Activated CD4-positive, alpha-beta T cell treated with anti-CD3 and anti-CD28 coated beads, Interleukin-2, amount 10 ng/mL, durations not matched to agents 24 days and 14 days (primary cell): ENCODE measurements at regions not wholly inside any gene's neighbourhood (a gene's known extent, or its start where the extent isn't known, plus 50 kb on each side); places are given as distances from the start of the nearest gene placed in this dataset.
A peak's percentile ranks its signal among the peaks of the same experiment; 100 is the strongest.

Source experiments
- DNase-seq: peaks from one replicate; pipeline ENCODE4 v3.0.0; 2022
- H3K27ac Mint-ChIP-seq: one replicate; pipeline ENCODE4 v1.8.0; 2022; ENCODE audit warnings: mild to moderate bottlenecking, mixed read lengths
- H3K27me3 Mint-ChIP-seq: one replicate; pipeline ENCODE4 v1.8.0; 2022; ENCODE audit warnings: mixed read lengths
- H3K36me3 Mint-ChIP-seq: one replicate; pipeline ENCODE4 v1.8.0; 2022; ENCODE audit warnings: low read depth, mild to moderate bottlenecking, mixed read lengths
- H3K4me1 Mint-ChIP-seq: one replicate; pipeline ENCODE4 v1.8.0; 2021; ENCODE audit warnings: mixed read lengths
- H3K4me3 Mint-ChIP-seq: one replicate; pipeline ENCODE4 v1.8.0; 2022; ENCODE audit warnings: mild to moderate bottlenecking, moderate library complexity, mixed read lengths
- H3K9me3 Mint-ChIP-seq: one replicate; pipeline ENCODE4 v1.8.0; 2021; ENCODE audit warnings: mixed read lengths
- intact Hi-C: fragments of 100-400 bp; cut with micrococcal nuclease; formaldehyde crosslinking; loops from one replicate; pipeline ENCODE4 v1.15.1; 2023

DNA sequence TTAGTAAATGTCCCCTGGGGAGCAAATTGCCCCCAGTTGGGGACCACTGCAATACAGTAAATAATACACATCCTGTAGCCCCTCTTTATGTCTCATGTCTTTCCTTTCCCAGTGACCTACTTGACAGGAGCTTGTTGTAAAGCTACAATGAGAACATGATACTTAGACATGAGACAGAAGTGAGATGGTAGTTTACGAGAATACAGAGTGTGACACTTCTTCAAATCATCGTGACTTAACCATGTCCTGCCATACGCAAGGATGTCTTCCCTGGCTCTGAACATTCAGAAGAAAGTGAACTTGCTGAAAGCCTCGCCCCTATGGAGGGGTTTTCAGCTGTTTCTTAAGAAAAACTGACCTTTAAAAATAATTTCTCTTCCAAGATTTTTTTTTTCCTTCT, 101.0 kb upstream of the SPACA1 start:
- no peak overlapping the region for H3K27ac Mint-ChIP-seq
- H3K27me3 Mint-ChIP-seq: peaks cover 14% of the 10 kb centered on the region
- DNase-seq: no peak
- H3K4me3 Mint-ChIP-seq: no peak overlapping the region
- no peaks in the 10 kb centered on the region for H3K4me1 Mint-ChIP-seq
- H3K36me3 Mint-ChIP-seq: no peaks in the 10 kb centered on the region
- H3K9me3 Mint-ChIP-seq: no peaks in the 10 kb centered on the region
- intact Hi-C loops: no loop called here

GRCh38 chr6:87945966-87946365, 101.7 kb upstream of the SPACA1 start:
- intact Hi-C loops: no loop called here
- Mint-ChIP-seq H3K4me1 (no peaks in the 10 kb centered on the region), H3K9me3 (no peaks in the 10 kb centered on the region), H3K36me3 (no peaks in the 10 kb centered on the region), H3K4me3 (no peak overlapping the region), H3K27ac (no peak overlapping the region), H3K27me3 (peaks cover 22% of the 10 kb centered on the region)
- no peak for DNase-seq

DNA sequence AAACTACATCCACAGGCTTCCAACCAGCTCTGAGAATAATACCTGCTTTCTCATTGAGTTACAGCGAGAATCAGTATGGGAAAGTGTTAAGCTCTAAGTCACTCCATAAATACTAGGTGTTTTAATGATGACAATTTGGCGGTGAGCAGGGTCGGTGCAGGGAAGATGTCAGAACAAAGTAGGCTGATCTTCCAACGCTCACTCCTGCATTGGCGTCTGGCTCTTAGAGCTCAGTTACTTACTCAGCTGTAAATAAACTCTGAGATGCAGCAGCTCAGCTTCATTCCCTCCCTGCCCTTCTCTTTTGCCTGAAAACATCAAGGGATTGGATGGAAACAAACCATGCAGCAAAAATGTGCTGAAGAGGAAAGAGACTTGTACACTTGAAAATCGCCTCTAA, 102.5 kb upstream of the SPACA1 start:
- Mint-ChIP-seq H3K4me3 (no peak overlapping the region), H3K36me3 (no peaks in the 10 kb centered on the region), H3K4me1 (no peaks in the 10 kb centered on the region), H3K9me3 (no peaks in the 10 kb centered on the region), H3K27ac (no peak overlapping the region), H3K27me3 (peaks cover 23% of the 10 kb centered on the region)
- intact Hi-C loops: no loop called here
- DNase-seq: no peak

DNA sequence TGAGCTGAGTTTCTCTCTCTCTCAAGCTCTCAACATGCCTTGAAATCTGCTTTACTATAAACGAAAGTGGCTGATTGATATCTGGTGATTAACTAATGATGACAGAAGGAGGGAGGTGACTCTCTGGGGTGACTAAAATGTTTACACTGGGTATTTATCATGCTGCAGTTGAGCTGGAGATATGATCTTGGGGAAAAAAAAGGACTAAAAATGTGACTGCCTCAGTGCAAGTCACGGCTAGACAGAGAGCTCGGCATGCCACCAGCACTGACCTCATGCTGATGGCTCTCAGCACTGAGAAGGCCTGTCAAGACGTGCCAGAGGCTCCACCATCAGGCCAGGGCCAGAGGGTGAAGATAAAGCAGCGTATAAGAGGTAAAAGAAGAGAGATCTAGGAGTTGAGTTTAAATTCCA, 103.1 kb upstream of the SPACA1 start:
- H3K4me3 Mint-ChIP-seq: no peak overlapping the region
- H3K36me3 Mint-ChIP-seq: no peaks in the 10 kb centered on the region
- no peak overlapping the region for H3K27ac Mint-ChIP-seq
- no peak for DNase-seq
- peaks cover 24% of the 10 kb centered on the region for H3K27me3 Mint-ChIP-seq
- H3K4me1 Mint-ChIP-seq: no peaks in the 10 kb centered on the region
- no peaks in the 10 kb centered on the region for H3K9me3 Mint-ChIP-seq
- intact Hi-C loops: no loop called here

- DNase-seq: no peak
- no peaks in the 10 kb centered on the region for H3K36me3 Mint-ChIP-seq
- H3K27ac Mint-ChIP-seq: no peak overlapping the region
- no peak overlapping the region for H3K4me3 Mint-ChIP-seq
- H3K4me1 Mint-ChIP-seq: no peaks in the 10 kb centered on the region
- no peaks in the 10 kb centered on the region for H3K9me3 Mint-ChIP-seq
- intact Hi-C loops: no loop called here
- peaks cover 27% of the 10 kb centered on the region for H3K27me3 Mint-ChIP-seq
Observed at GRCh38 chr6:87943191-87943590, 104.5 kb upstream of the SPACA1 start.

- DNase-seq: no peak
- Mint-ChIP-seq H3K27me3 (peaks cover 27% of the 10 kb centered on the region), H3K4me1 (no peaks in the 10 kb centered on the region), H3K27ac (no peak overlapping the region), H3K9me3 (no peaks in the 10 kb centered on the region), H3K36me3 (no peaks in the 10 kb centered on the region), H3K4me3 (no peak overlapping the region)
- intact Hi-C loops: no loop called here
Observed at GRCh38 chr6:87941556-87942358, 105.9 kb upstream of the SPACA1 start.

- Mint-ChIP-seq H3K9me3 (no peaks in the 10 kb centered on the region), H3K27me3 (peaks cover 27% of the 10 kb centered on the region), H3K27ac (no peak overlapping the region), H3K4me1 (no peaks in the 10 kb centered on the region), H3K36me3 (no peaks in the 10 kb centered on the region), H3K4me3 (no peak overlapping the region)
- DNase-seq: no peak
- intact Hi-C loops: no loop called here
Observed at GRCh38 chr6:87939776-87940175, 107.9 kb upstream of the SPACA1 start.

DNA sequence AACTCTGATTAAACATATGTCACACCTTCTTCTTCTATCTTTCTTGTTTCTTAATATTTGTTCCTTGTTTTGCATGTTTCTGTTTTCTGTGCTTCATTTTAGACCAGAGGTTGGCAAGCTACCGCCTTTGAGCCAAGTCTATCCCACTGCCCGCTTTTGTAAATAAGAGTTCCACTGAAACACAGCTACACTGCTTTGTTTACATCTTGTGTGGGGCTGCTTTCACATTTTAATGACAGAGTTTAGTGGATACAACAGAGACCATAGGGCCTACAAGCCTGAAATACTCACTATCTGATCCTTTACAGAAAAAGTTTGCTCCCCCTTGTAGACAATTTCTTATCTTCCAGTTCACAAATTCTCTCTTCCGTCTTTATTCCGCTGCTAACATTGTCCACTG, 109.4 kb upstream of the SPACA1 start:
- intact Hi-C loops: no loop called here
- no peak overlapping the region for H3K27ac Mint-ChIP-seq
- no peaks in the 10 kb centered on the region for H3K36me3 Mint-ChIP-seq
- no peaks in the 10 kb centered on the region for H3K4me1 Mint-ChIP-seq
- H3K9me3 Mint-ChIP-seq: no peaks in the 10 kb centered on the region
- no peak for DNase-seq
- H3K4me3 Mint-ChIP-seq: no peak overlapping the region
- peaks cover 25% of the 10 kb centered on the region for H3K27me3 Mint-ChIP-seq

DNA sequence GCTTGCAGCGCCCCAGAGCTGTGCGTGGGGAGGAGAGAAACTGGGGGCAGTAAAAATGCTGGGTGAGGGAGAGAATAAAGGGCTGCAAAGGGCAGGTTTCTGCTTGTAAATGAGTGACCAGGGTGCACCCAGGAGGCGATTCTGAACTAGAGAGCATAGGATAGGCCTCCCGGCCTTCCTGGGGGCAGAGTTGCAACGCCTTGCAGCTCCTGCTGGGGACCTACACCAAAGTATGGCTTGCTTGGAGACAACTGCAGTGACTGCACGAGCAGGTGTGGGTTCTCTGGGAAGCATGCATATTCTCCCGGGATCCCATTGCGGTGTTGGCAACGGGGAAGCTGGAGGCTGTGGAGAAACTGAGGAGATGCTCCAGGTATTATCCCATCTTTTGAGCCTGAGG, 111.6 kb upstream of the SPACA1 start:
- no peak for DNase-seq
- peaks cover 10% of the 10 kb centered on the region for H3K27me3 Mint-ChIP-seq
- H3K36me3 Mint-ChIP-seq: no peaks in the 10 kb centered on the region
- H3K4me1 Mint-ChIP-seq: no peaks in the 10 kb centered on the region
- intact Hi-C loops: no loop called here
- no peak overlapping the region for H3K27ac Mint-ChIP-seq
- no peaks in the 10 kb centered on the region for H3K9me3 Mint-ChIP-seq
- H3K4me3 Mint-ChIP-seq: no peak overlapping the region

GRCh38 chr6:87935196-87935595, 112.4 kb upstream of the SPACA1 start:
- Mint-ChIP-seq H3K27me3 (peaks cover 7% of the 10 kb centered on the region), H3K36me3 (no peaks in the 10 kb centered on the region), H3K27ac (no peak overlapping the region), H3K9me3 (no peaks in the 10 kb centered on the region), H3K4me3 (no peak overlapping the region), H3K4me1 (no peaks in the 10 kb centered on the region)
- intact Hi-C loops: no loop called here
- DNase-seq: no peak

GRCh38 chr6:87932361-87932760, 115.3 kb upstream of the SPACA1 start:
- DNase-seq: no peak
- intact Hi-C loops: no loop called here

GRCh38 chr6:87929843-87930288, 117.8 kb upstream of the SPACA1 start:
- no peak overlapping the region for H3K4me3 Mint-ChIP-seq

More at GRCh38 chr6:87932361-87932760, 115.3 kb upstream of the SPACA1 start:
- H3K36me3 Mint-ChIP-seq: no peaks in the 10 kb centered on the region
- H3K4me1 Mint-ChIP-seq: no peaks in the 10 kb centered on the region
- H3K27me3 Mint-ChIP-seq: peaks cover 7% of the 10 kb centered on the region
- no peaks in the 10 kb centered on the region for H3K9me3 Mint-ChIP-seq
- H3K27ac Mint-ChIP-seq: no peak overlapping the region
- no peak overlapping the region for H3K4me3 Mint-ChIP-seq

DNA sequence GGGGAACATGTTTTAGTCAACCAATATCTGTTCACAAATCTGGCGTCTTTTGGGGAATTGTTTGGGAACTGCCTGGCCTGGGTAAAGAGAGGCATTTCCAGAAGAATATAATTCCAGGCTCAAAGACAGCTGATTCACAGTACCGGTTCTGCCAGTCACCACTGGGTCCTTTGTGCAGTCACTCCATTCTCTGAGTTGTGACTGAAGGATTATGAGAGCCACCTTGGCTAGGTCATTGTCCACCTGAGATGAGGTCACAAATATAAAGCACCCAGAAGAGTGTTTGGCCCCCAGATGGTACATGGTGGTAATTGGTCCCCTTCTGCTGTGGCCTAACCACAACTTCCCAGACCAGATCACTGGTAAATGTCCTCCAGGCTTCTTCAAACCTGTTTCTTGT, 121.0 kb upstream of the SPACA1 start:
- H3K36me3 Mint-ChIP-seq: no peaks in the 10 kb centered on the region
- intact Hi-C loops: loop anchor here (5.0 kb wide), 1 partner anchor 534 kb away; no protein-coding TSS in a partner anchor
- no peak overlapping the region for H3K27ac Mint-ChIP-seq
- H3K4me3 Mint-ChIP-seq: no peak overlapping the region
- peaks cover 6% of the 10 kb centered on the region for H3K27me3 Mint-ChIP-seq
- peaks cover 5% of the 10 kb centered on the region for H3K4me1 Mint-ChIP-seq
- no peaks in the 10 kb centered on the region for H3K9me3 Mint-ChIP-seq
- DNase-seq: no peak

More at GRCh38 chr6:87929843-87930288, 117.8 kb upstream of the SPACA1 start:
- intact Hi-C loops: loop anchor here (1.0 to 5.0 kb wide), 3 partner anchors 538 to 940 kb away; no protein-coding TSS in a partner anchor
- Mint-ChIP-seq H3K4me1 (no peaks in the 10 kb centered on the region), H3K36me3 (no peaks in the 10 kb centered on the region), H3K27me3 (peaks cover 9% of the 10 kb centered on the region), H3K9me3 (no peaks in the 10 kb centered on the region), H3K27ac (no peak overlapping the region)
- DNase-seq: peak; percentile 85

DNA sequence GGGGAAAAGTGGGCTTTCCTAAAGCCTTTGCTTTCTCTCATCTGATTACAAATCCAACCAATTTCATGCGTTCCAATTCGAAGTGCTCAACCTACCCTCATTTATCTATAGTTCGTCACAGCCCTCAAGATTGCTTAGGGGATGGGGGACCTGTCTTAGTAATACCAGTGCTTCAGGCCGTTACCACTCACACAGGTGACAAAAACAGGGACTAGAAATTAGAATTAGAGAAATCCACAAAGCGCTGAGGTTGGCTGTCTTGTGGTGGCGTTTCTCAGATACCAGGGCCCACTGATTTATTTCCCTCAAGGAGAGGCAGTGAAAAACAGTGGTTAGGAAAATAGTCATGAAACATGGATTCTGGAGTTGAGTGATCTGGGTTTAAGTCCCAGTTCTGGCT, 121.6 kb upstream of the SPACA1 start:
- intact Hi-C loops: loop anchor here (5.0 kb wide), 1 partner anchor 534 kb away; no protein-coding TSS in a partner anchor

More for the DNA sequence above, 121.6 kb upstream of the SPACA1 start:
- peaks cover 5% of the 10 kb centered on the region for H3K4me1 Mint-ChIP-seq
- no peak overlapping the region for H3K4me3 Mint-ChIP-seq
- no peaks in the 10 kb centered on the region for H3K9me3 Mint-ChIP-seq
- no peak for DNase-seq
- no peak overlapping the region for H3K27ac Mint-ChIP-seq
- H3K36me3 Mint-ChIP-seq: no peaks in the 10 kb centered on the region
- peaks cover 6% of the 10 kb centered on the region for H3K27me3 Mint-ChIP-seq
